Loucy (cell line): ENCODE measurements at regions not wholly inside any gene's neighbourhood (a gene's known extent, or its start where the extent isn't known, plus 50 kb on each side); places are given as distances from the start of the nearest gene placed in this dataset.

Experiments used
- H2AFZ ChIP-seq: fragments of 200-600 bp; sonication (generic); 2 replicates; pipeline ENCODE4 v1.6.0; 2016; ENCODE audit warnings: antibody characterized with exemption, mild to moderate bottlenecking, low read length, moderate library complexity
- H3F3A ChIP-seq: fragments of 200-600 bp; 2 replicates; pipeline ENCODE4 v1.6.0; 2016; ENCODE audit warnings: antibody characterized with exemption, low read depth, mild to moderate bottlenecking
- H3K27me3 ChIP-seq: fragments of 200-600 bp; sonication (generic); 2 replicates; pipeline ENCODE4 v1.6.1; 2014; ENCODE audit warnings: low read length, mild to moderate bottlenecking; ENCODE audit not compliant: insufficient read depth, poor library complexity, severe bottlenecking
- H3K36me3 ChIP-seq: fragments of 200-600 bp; sonication (generic); 2 replicates; pipeline ENCODE4 v1.6.1; 2016; ENCODE audit warnings: low read length; ENCODE audit not compliant: insufficient read depth
- H3K4me1 ChIP-seq: fragments of 200-600 bp; sonication (generic); 2 replicates; pipeline ENCODE4 v1.5.1; 2014; ENCODE audit warnings: low read length, mild to moderate bottlenecking; ENCODE audit not compliant: insufficient read depth, poor library complexity, severe bottlenecking
- H3K4me2 ChIP-seq: fragments of 200-600 bp; sonication (generic); 2 replicates; pipeline ENCODE4 v1.6.0; 2014; ENCODE audit warnings: antibody characterized with exemption, low read length, low read depth, mild to moderate bottlenecking; ENCODE audit not compliant: poor library complexity, severe bottlenecking
- H3K4me3 ChIP-seq: fragments of 200-600 bp; sonication (generic); 2 replicates; pipeline ENCODE4 v1.5.1; 2014; ENCODE audit warnings: low read length, mild to moderate bottlenecking, mixed read lengths; ENCODE audit not compliant: poor library complexity, severe bottlenecking
- H3K79me2 ChIP-seq: fragments of 200-600 bp; sonication (generic); 2 replicates; pipeline ENCODE4 v1.6.1; 2014; ENCODE audit warnings: low read length; ENCODE audit not compliant: insufficient read depth
- H3K9ac ChIP-seq: fragments of 200-600 bp; sonication (generic); 2 replicates; pipeline ENCODE4 v1.6.0; 2014; ENCODE audit warnings: mild to moderate bottlenecking, low read depth, low read length, moderate library complexity; ENCODE audit not compliant: poor library complexity, severe bottlenecking
- H3K9me2 ChIP-seq: fragments of 200-600 bp; sonication (generic); replicated peaks from 2 replicates; pipeline ENCODE4 v1.6.1; 2016; ENCODE audit warnings: low read depth, low read length, mixed read lengths
- H3K9me3 ChIP-seq: fragments of 200-600 bp; sonication (generic); 2 replicates; pipeline ENCODE4 v1.6.1; 2014; ENCODE audit warnings: mild to moderate bottlenecking, antibody characterized with exemption, low read length, low read depth; ENCODE audit not compliant: insufficient read depth
- H4K20me1 ChIP-seq: fragments of 200-600 bp; sonication (generic); 2 replicates; pipeline ENCODE4 v1.6.0; 2014; ENCODE audit warnings: antibody characterized with exemption, low read length, mild to moderate bottlenecking; ENCODE audit not compliant: insufficient read depth, poor library complexity, severe bottlenecking
- EZH2phosphoT487 ChIP-seq: fragments of 200-600 bp; IDR thresholded peaks from 2 replicates; pipeline ENCODE4 v1.6.1; 2018; ENCODE audit warnings: antibody characterized with exemption, mild to moderate bottlenecking, moderate library complexity, borderline replicate concordance
- TF ChIP-seq, protein P1 (sequence below): fragments of 200-600 bp; sonication (generic); conservative IDR thresholded peaks from 2 replicates; pipeline ENCODE4 v1.5.1; 2014; ENCODE audit warnings: mild to moderate bottlenecking, antibody characterized with exemption, low read length

DNA sequence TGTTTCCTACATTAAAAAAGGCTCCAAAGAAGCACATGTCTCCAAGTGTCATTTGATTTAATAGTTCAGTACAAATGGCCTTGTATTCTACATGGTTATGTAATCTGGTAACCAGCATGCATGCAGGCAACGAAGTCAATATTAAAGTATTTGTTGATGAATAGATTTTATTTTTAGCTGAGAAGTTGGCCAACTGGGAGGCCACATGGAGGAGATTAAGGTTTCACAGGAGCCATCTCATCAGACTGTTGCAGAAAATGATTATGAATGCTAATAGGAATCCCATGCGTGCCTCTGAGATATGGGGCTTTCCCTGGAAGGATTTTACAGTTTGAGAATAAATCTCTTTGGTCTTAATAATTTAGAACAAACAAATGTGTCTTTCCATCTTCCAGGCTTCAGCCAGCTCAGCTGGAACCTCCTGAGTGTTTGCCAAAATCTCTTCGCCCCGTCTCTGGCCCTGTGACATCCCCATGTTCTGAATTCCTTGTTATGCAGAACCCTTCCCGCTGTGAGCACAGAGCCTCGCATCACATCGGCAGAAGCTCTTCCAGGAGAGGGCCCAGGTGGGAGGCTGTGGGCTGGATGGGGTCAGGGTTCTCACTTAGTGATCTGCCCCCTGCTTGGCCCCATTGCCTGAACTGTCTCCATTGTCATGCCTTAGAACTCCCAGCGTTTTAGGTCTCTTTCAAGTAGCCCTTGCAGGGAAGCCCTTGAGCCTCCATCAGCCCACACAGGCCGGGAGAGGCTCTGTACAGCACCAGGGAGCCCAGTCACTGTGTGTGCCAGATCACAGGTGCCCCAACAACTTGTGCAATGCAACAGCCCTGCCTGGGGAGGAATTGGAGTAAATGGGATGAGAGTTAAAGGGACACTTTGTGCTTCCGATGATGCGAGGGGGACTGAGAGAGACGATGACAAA, 190.5 kb upstream of the TWIST2 start:
- Histone ChIP-seq H3K4me1 (no peaks in the 10 kb centered on the region), H3K36me3 (no peaks in the 10 kb centered on the region), H4K20me1 (no peaks in the 10 kb centered on the region), H3K9me3 (no peaks in the 10 kb centered on the region), H2AFZ (no peak overlapping the region), H3F3A (no peaks in the 10 kb centered on the region), H3K9ac (no peak overlapping the region), H3K4me2 (no peak overlapping the region), H3K27me3 (no peaks in the 10 kb centered on the region), H3K4me3 (no peak overlapping the region), H3K9me2 (no peaks in the 10 kb centered on the region), H3K79me2 (no peaks in the 10 kb centered on the region)
- no peak for TF ChIP-seq EZH2phosphoT487
- TF ChIP-seq, protein P1, sequence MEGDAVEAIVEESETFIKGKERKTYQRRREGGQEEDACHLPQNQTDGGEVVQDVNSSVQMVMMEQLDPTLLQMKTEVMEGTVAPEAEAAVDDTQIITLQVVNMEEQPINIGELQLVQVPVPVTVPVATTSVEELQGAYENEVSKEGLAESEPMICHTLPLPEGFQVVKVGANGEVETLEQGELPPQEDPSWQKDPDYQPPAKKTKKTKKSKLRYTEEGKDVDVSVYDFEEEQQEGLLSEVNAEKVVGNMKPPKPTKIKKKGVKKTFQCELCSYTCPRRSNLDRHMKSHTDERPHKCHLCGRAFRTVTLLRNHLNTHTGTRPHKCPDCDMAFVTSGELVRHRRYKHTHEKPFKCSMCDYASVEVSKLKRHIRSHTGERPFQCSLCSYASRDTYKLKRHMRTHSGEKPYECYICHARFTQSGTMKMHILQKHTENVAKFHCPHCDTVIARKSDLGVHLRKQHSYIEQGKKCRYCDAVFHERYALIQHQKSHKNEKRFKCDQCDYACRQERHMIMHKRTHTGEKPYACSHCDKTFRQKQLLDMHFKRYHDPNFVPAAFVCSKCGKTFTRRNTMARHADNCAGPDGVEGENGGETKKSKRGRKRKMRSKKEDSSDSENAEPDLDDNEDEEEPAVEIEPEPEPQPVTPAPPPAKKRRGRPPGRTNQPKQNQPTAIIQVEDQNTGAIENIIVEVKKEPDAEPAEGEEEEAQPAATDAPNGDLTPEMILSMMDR = no peak

DNA sequence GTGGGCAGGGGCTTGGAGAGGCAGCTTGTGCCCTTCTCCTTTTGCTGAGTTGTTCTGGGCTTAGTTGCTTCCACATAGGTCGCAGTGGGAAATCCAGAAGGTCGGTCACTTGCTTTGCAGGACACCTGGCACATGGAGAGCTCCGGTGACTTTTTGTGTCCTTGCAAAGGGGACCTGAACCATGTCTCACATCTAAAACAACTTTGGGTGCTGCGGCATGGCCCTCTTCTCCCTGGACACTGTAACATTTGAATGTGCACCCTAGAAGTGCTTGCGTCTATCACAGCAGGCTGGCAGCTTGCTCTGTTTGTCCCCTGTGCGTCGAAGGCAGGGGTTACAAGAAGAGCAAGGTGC, 189.9 kb upstream of the TWIST2 start:
- H2AFZ ChIP-seq = no peak overlapping the region
- no peaks in the 10 kb centered on the region for H3K9me2 ChIP-seq
- no peaks in the 10 kb centered on the region for H3K9me3 ChIP-seq
- H3K79me2 ChIP-seq = no peaks in the 10 kb centered on the region
- no peak overlapping the region for H3K4me3 ChIP-seq
- H3K4me1 ChIP-seq = no peaks in the 10 kb centered on the region
- H3K9ac ChIP-seq = no peak overlapping the region
- H3K27me3 ChIP-seq = no peaks in the 10 kb centered on the region
- no peaks in the 10 kb centered on the region for H3F3A ChIP-seq
- TF ChIP-seq, protein P1 = no peak
- TF ChIP-seq EZH2phosphoT487 = no peak
- no peaks in the 10 kb centered on the region for H4K20me1 ChIP-seq
- H3K4me2 ChIP-seq = no peak overlapping the region
- no peaks in the 10 kb centered on the region for H3K36me3 ChIP-seq

DNA sequence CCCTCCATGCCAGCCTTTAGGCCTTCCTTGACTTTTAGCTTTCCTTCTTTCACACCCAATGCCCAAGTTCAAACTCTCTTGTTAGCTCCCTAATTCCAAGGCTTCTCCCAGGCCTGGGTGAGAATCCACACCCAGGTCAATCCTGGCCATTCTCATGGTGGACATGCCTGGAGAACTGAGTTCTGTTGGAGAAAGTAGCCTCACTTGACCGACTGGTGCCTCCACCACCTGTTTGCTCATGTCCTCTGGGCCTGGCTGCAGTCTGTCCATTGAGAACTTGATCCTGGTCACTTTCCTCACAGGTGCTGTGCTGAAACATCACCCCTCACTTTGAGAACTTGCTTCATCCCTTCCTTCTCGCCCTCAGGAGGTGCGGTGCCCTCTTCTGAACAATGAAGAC, 189.1 kb upstream of the TWIST2 start:
- Histone ChIP-seq H3K9me2 (no peaks in the 10 kb centered on the region), H3K4me3 (no peak overlapping the region), H3K79me2 (no peaks in the 10 kb centered on the region), H2AFZ (no peak overlapping the region), H3K27me3 (no peaks in the 10 kb centered on the region), H3K9me3 (no peaks in the 10 kb centered on the region), H4K20me1 (no peaks in the 10 kb centered on the region), H3F3A (no peaks in the 10 kb centered on the region), H3K4me2 (no peak overlapping the region), H3K4me1 (no peaks in the 10 kb centered on the region), H3K9ac (no peak overlapping the region), H3K36me3 (no peaks in the 10 kb centered on the region)
- TF ChIP-seq, protein P1 = no peak
- TF ChIP-seq EZH2phosphoT487 = no peak
